ENCODE measurements at regions not wholly inside any gene's neighbourhood (a gene's known extent, or its start where the extent isn't known, plus 50 kb on each side); places are given as distances from the start of the nearest gene placed in this dataset.

GRCh38 chr20:53880108-53880641 is 190.2 kb downstream of the BCAS1 start:
- TF ChIP-seq CTCF (IDR thresholded peaks at IDR 0.05; ENCODE audit: unreplicated experiment): no peak
- no peak for DNase-seq (ENCODE audit: low spot score, unreplicated experiment)

GRCh38 chr20:53879048-53879684 is 191.2 kb downstream of the BCAS1 start:
- H3K27me3 Mint-ChIP-seq: peaks cover 5% of the 10 kb centered on the region
- no peak for TF ChIP-seq CTCF (IDR thresholded peaks at IDR 0.05; ENCODE audit: unreplicated experiment)
- no peak for DNase-seq (ENCODE audit: low spot score, unreplicated experiment)
- H3K27ac Mint-ChIP-seq: no peak overlapping the region
- H3K36me3 Mint-ChIP-seq (ENCODE audit: insufficient read depth): no peaks in the 10 kb centered on the region
- H3K4me3 Mint-ChIP-seq (ENCODE audit: low read depth): no peak overlapping the region
- H3K4me1 Mint-ChIP-seq (ENCODE audit: low read depth): peaks cover 7% of the 10 kb centered on the region
- H3K9me3 Mint-ChIP-seq (ENCODE audit: low read depth): no peaks in the 10 kb centered on the region

More at GRCh38 chr20:53880108-53880641, 190.2 kb downstream of the BCAS1 start:
- Mint-ChIP-seq H3K4me3 (ENCODE audit: low read depth) (no peak overlapping the region), H3K27ac (no peak overlapping the region), H3K4me1 (ENCODE audit: low read depth) (peaks cover 7% of the 10 kb centered on the region), H3K27me3 (peaks cover 5% of the 10 kb centered on the region), H3K36me3 (ENCODE audit: insufficient read depth) (no peaks in the 10 kb centered on the region), H3K9me3 (ENCODE audit: low read depth) (no peaks in the 10 kb centered on the region)

GRCh38 chr20:53878262-53879047 is 191.9 kb downstream of the BCAS1 start:
- H3K27ac Mint-ChIP-seq: no peak overlapping the region
- H3K4me3 Mint-ChIP-seq (ENCODE audit: low read depth): no peak overlapping the region
- no peaks in the 10 kb centered on the region for H3K36me3 Mint-ChIP-seq (ENCODE audit: insufficient read depth)
- TF ChIP-seq CTCF (IDR thresholded peaks at IDR 0.05; ENCODE audit: unreplicated experiment): no peak
- H3K9me3 Mint-ChIP-seq (ENCODE audit: low read depth): no peaks in the 10 kb centered on the region
- H3K27me3 Mint-ChIP-seq: peaks cover 5% of the 10 kb centered on the region
- H3K4me1 Mint-ChIP-seq (ENCODE audit: low read depth): peaks cover 7% of the 10 kb centered on the region
- DNase-seq (ENCODE audit: low spot score, unreplicated experiment): no peak

- no peaks in the 10 kb centered on the region for H3K9me3 Mint-ChIP-seq (ENCODE audit: low read depth)
- no peak overlapping the region for H3K27ac Mint-ChIP-seq
- no peak for DNase-seq (ENCODE audit: low spot score, unreplicated experiment)
- peaks cover 5% of the 10 kb centered on the region for H3K27me3 Mint-ChIP-seq
- H3K4me1 Mint-ChIP-seq (ENCODE audit: low read depth): peaks cover 9% of the 10 kb centered on the region
- no peak overlapping the region for H3K4me3 Mint-ChIP-seq (ENCODE audit: low read depth)
- no peaks in the 10 kb centered on the region for H3K36me3 Mint-ChIP-seq (ENCODE audit: insufficient read depth)
- TF ChIP-seq CTCF (IDR thresholded peaks at IDR 0.05; ENCODE audit: unreplicated experiment): no peak
Observed at GRCh38 chr20:53876956-53877355, 193.4 kb downstream of the BCAS1 start.

- Mint-ChIP-seq H3K27ac (no peak overlapping the region), H3K4me1 (ENCODE audit: low read depth) (peaks cover 11% of the 10 kb centered on the region), H3K27me3 (peaks cover 5% of the 10 kb centered on the region), H3K36me3 (ENCODE audit: insufficient read depth) (no peaks in the 10 kb centered on the region), H3K9me3 (ENCODE audit: low read depth) (no peaks in the 10 kb centered on the region), H3K4me3 (ENCODE audit: low read depth) (no peak overlapping the region)
- DNase-seq (ENCODE audit: low spot score, unreplicated experiment): no peak
- TF ChIP-seq CTCF (IDR thresholded peaks at IDR 0.05; ENCODE audit: unreplicated experiment): no peak
Observed at GRCh38 chr20:53876470-53876869, 193.9 kb downstream of the BCAS1 start.

Data from progenitor cell of endocrine pancreas (in vitro differentiated cells).